H9 (cell line): ENCODE measurements at regions not wholly inside any gene's neighbourhood (a gene's known extent, or its start where the extent isn't known, plus 50 kb on each side); places are given as distances from the start of the nearest gene placed in this dataset.

Source experiments
- DNase-seq: peaks from one replicate; pipeline ENCODE4 v3.0.0-alpha.2; 2017
- H2AFZ ChIP-seq: one replicate; pipeline ENCODE4 v1.6.1; 2013; ENCODE audit warnings: mild to moderate bottlenecking, low read length, control low read depth, moderate library complexity
- H2AK5ac ChIP-seq: 2 replicates; pipeline ENCODE4 v1.6.1; 2013; ENCODE audit warnings: low read length, control low read depth, mixed read lengths; ENCODE audit not compliant: insufficient read length
- H2BK120ac ChIP-seq: one replicate; pipeline ENCODE4 v1.6.1; 2013; ENCODE audit warnings: low read depth, mild to moderate bottlenecking, low read length, control low read depth, inconsistent platforms; ENCODE audit not compliant: poor library complexity, severe bottlenecking
- H2BK12ac ChIP-seq: 2 replicates; pipeline ENCODE4 v1.6.1; 2013; ENCODE audit warnings: low read length, control low read depth, mixed read lengths, low read depth; ENCODE audit not compliant: insufficient read length
- H2BK15ac ChIP-seq: 2 replicates; pipeline ENCODE4 v1.6.1; 2013; ENCODE audit warnings: low read depth, low read length, control low read depth
- H2BK20ac ChIP-seq: one replicate; pipeline ENCODE4 v1.6.1; 2013; ENCODE audit warnings: low read depth, mild to moderate bottlenecking, low read length, control low read depth, inconsistent platforms; ENCODE audit not compliant: poor library complexity, severe bottlenecking
- H2BK5ac ChIP-seq: 2 replicates; pipeline ENCODE4 v1.6.1; 2013; ENCODE audit warnings: low read length, control low read depth, mixed read lengths; ENCODE audit not compliant: insufficient read length
- H3K14ac ChIP-seq: 2 replicates; pipeline ENCODE4 v1.6.1; 2013; ENCODE audit warnings: low read length, control low read depth; ENCODE audit not compliant: insufficient read depth
- H3K18ac ChIP-seq: 2 replicates; pipeline ENCODE4 v1.6.1; 2013; ENCODE audit warnings: low read depth, mild to moderate bottlenecking, mixed read lengths, low read length, control low read depth; ENCODE audit not compliant: insufficient read length
- H3K23ac ChIP-seq: 2 replicates; pipeline ENCODE4 v1.6.1; 2013; ENCODE audit warnings: low read length, control low read depth, mixed read lengths, low read depth; ENCODE audit not compliant: insufficient read length
- H3K23me2 ChIP-seq: 2 replicates; pipeline ENCODE4 v1.6.1; 2013; ENCODE audit warnings: low read depth, mild to moderate bottlenecking, mixed read lengths, low read length, control low read depth; ENCODE audit not compliant: insufficient read length, poor library complexity, severe bottlenecking
- H3K27ac ChIP-seq: 2 replicates; pipeline ENCODE4 v1.5.1; 2013; ENCODE audit warnings: low read length, control low read depth, mixed read lengths, low read depth; ENCODE audit not compliant: insufficient read length
- H3K27me3 ChIP-seq: 2 replicates; pipeline ENCODE4 v1.6.1; 2013; ENCODE audit warnings: low read length, control low read depth, inconsistent platforms; ENCODE audit not compliant: insufficient read depth
- H3K4ac ChIP-seq: 2 replicates; pipeline ENCODE4 v1.6.1; 2013; ENCODE audit warnings: low read depth, mild to moderate bottlenecking, control low read depth, inconsistent platforms, low read length, moderate library complexity
- H3K4me1 ChIP-seq: 2 replicates; pipeline ENCODE4 v1.6.1; 2013; ENCODE audit warnings: low read length, control low read depth, inconsistent platforms; ENCODE audit not compliant: insufficient read depth
- H3K4me2 ChIP-seq: 2 replicates; pipeline ENCODE4 v1.6.1; 2013; ENCODE audit warnings: low read length, control low read depth, mixed read lengths; ENCODE audit not compliant: insufficient read length, insufficient read depth
- H3K56ac ChIP-seq: 2 replicates; pipeline ENCODE4 v1.6.1; 2013; ENCODE audit warnings: low read depth, mild to moderate bottlenecking, mixed read lengths, low read length, control low read depth; ENCODE audit not compliant: insufficient read length
- H3K79me1 ChIP-seq: 2 replicates; pipeline ENCODE4 v1.6.1; 2013; ENCODE audit warnings: low read depth, mild to moderate bottlenecking, moderate library complexity, low read length, control low read depth, inconsistent platforms; ENCODE audit not compliant: insufficient read depth, poor library complexity, severe bottlenecking
- H3K79me2 ChIP-seq: 2 replicates; pipeline ENCODE4 v1.6.1; 2013; ENCODE audit warnings: low read length, control low read depth, inconsistent platforms; ENCODE audit not compliant: insufficient read depth
- H3K9ac ChIP-seq: 2 replicates; pipeline ENCODE4 v1.6.1; 2013; ENCODE audit warnings: low read length, control low read depth, mixed read lengths; ENCODE audit not compliant: insufficient read length; ENCODE audit errors: extremely low read depth
- H3K9me3 ChIP-seq: one replicate; pipeline ENCODE4 v1.6.1; 2013; ENCODE audit warnings: low read depth, low read length, inconsistent platforms; ENCODE audit not compliant: control insufficient read depth
- H3T11ph ChIP-seq: one replicate; pipeline ENCODE4 v1.6.1; 2013; ENCODE audit warnings: mild to moderate bottlenecking, low read length, control low read depth, inconsistent platforms
- H4K20me1 ChIP-seq: one replicate; pipeline ENCODE4 v1.6.1; 2013; ENCODE audit not compliant: control insufficient read depth, insufficient read length, insufficient read depth
- H4K5ac ChIP-seq: 2 replicates; pipeline ENCODE4 v1.6.1; 2013; ENCODE audit warnings: low read depth, mild to moderate bottlenecking, mixed read lengths, low read length, control low read depth; ENCODE audit not compliant: insufficient read length
- H4K8ac ChIP-seq: replicated peaks from 2 replicates; pipeline ENCODE4 v1.6.1; 2013; ENCODE audit warnings: low read length, control low read depth, mixed read lengths, low read depth; ENCODE audit not compliant: insufficient read length
- H4K91ac ChIP-seq: 2 replicates; pipeline ENCODE4 v1.6.1; 2013; ENCODE audit warnings: low read depth, mild to moderate bottlenecking, moderate library complexity, mixed read lengths, low read length, control low read depth; ENCODE audit not compliant: insufficient read length
- H3K27ac Mint-ChIP-seq, 3 experiments: 2 replicates in 2 of 3; 3 replicates in 1 of 3; pipeline ENCODE4 v1.8.0; 2020 to 2021; ENCODE audit warnings: mixed read lengths in 3 of 3, mild to moderate bottlenecking in 1 of 3, moderate library complexity in 1 of 3
- H3K27me3 Mint-ChIP-seq: 2 replicates; pipeline ENCODE4 v1.8.0; 2021; ENCODE audit warnings: low read depth, mild to moderate bottlenecking, moderate library complexity, mixed read lengths
- H3K36me3 Mint-ChIP-seq, 3 experiments: 2 replicates in 2 of 3; 3 replicates in 1 of 3; pipeline ENCODE4 v1.8.0; 2020 to 2021; ENCODE audit warnings: low read depth in 3 of 3, mixed read lengths in 3 of 3; ENCODE audit not compliant: insufficient read depth in 1 of 3
- H3K4me1 Mint-ChIP-seq, 2 experiments: 2 replicates each; pipeline ENCODE4 v1.8.0; 2020; ENCODE audit warnings: mixed read lengths in 2 of 2
- H3K4me3 Mint-ChIP-seq, 2 experiments: 2 replicates in 1 of 2; 3 replicates in 1 of 2; pipeline ENCODE4 v1.8.0; 2020 to 2021; ENCODE audit warnings: mild to moderate bottlenecking in 2 of 2, mixed read lengths in 2 of 2, moderate library complexity in 1 of 2
- H3K9me3 Mint-ChIP-seq, 2 experiments: 2 replicates in 1 of 2; 3 replicates in 1 of 2; pipeline ENCODE4 v1.8.0; 2020; ENCODE audit warnings: mild to moderate bottlenecking in 2 of 2, mixed read lengths in 2 of 2, moderate library complexity in 1 of 2
- WGBS: extraction: QIAGEN DNeasy Blood & Tissue Kit; methylation state at CpG from one replicate; pipeline ENCODE4 v1.1.7; 2013; ENCODE audit warnings: missing lambda C conversion rate, low lambda C conversion rate, mixed read lengths; ENCODE audit not compliant: insufficient read length; ENCODE audit errors: extremely low coverage; 5-methylcytosine and 5-hydroxymethylcytosine counted together
- TF ChIP-seq, protein P1 (sequence below): fragments of 200-600 bp; sonication (generic); conservative IDR thresholded peaks from 3 replicates; pipeline ENCODE4 v1.8.0; 2021; ENCODE audit warnings: antibody characterized with exemption, mild to moderate bottlenecking

DNA sequence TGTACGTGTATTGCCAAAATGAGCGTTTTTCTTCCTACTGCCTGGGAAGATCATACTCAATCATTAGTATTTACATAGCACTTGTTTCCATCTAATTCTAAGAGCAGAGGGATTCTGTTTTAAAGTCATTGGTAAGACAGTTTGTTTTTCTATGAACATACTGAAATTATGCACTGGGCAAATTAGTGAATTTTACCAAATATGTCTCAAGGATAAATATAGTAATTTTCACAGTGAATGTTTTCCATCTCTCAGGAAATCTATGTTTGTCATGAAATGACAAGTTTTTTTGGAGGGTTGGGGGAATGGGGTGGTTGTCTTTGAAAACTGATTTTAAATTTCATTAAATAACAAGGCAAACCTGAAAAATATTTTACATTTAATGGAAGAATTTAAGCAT is 441.3 kb upstream of the ARRDC3 start:
- H3K56ac ChIP-seq = no peak overlapping the region
- no peak overlapping the region for H4K91ac ChIP-seq
- H3K23me2 ChIP-seq = no peaks in the 10 kb centered on the region
- H4K20me1 ChIP-seq = no peaks in the 10 kb centered on the region
- no peaks in the 10 kb centered on the region for H3K36me3 Mint-ChIP-seq
- H3K79me1 ChIP-seq = no peaks in the 10 kb centered on the region
- no peak overlapping the region for H3K9ac ChIP-seq
- TF ChIP-seq, protein P1, sequence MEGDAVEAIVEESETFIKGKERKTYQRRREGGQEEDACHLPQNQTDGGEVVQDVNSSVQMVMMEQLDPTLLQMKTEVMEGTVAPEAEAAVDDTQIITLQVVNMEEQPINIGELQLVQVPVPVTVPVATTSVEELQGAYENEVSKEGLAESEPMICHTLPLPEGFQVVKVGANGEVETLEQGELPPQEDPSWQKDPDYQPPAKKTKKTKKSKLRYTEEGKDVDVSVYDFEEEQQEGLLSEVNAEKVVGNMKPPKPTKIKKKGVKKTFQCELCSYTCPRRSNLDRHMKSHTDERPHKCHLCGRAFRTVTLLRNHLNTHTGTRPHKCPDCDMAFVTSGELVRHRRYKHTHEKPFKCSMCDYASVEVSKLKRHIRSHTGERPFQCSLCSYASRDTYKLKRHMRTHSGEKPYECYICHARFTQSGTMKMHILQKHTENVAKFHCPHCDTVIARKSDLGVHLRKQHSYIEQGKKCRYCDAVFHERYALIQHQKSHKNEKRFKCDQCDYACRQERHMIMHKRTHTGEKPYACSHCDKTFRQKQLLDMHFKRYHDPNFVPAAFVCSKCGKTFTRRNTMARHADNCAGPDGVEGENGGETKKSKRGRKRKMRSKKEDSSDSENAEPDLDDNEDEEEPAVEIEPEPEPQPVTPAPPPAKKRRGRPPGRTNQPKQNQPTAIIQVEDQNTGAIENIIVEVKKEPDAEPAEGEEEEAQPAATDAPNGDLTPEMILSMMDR = no peak
- no peak overlapping the region for H3K18ac ChIP-seq
- H3K27me3 ChIP-seq = no peaks in the 10 kb centered on the region
- H4K5ac ChIP-seq = no peak overlapping the region
- H4K8ac ChIP-seq = no peak overlapping the region
- no peak overlapping the region for H3K4me3 Mint-ChIP-seq
- H3K4me1 ChIP-seq = no peaks in the 10 kb centered on the region; the same call in 1 of the 2 replicates
- H3K4me2 ChIP-seq = no peak overlapping the region
- H3K9me3 Mint-ChIP-seq = no peaks in the 10 kb centered on the region
- no peak overlapping the region for H3K27ac Mint-ChIP-seq
- no CpG with 5 or more reads among the region's 2 CpGs for WGBS
- H2AK5ac ChIP-seq = no peak overlapping the region
- H2BK20ac ChIP-seq = no peak overlapping the region
- H3K14ac ChIP-seq = no peak overlapping the region
- H3T11ph ChIP-seq = no peak overlapping the region
- H2BK15ac ChIP-seq = no peak overlapping the region
- H2BK5ac ChIP-seq = no peak overlapping the region
- H2BK120ac ChIP-seq = no peak overlapping the region
- H2BK12ac ChIP-seq = no peak overlapping the region
- H3K9me3 ChIP-seq = no peaks in the 10 kb centered on the region
- H3K23ac ChIP-seq = no peak overlapping the region
- peaks cover 4 to 5% of the 10 kb centered on the region in 2 experiments; a peak in 3 of 4 replicates for H3K4me1 Mint-ChIP-seq
- H3K27me3 Mint-ChIP-seq = no peaks in the 10 kb centered on the region
- H3K27ac ChIP-seq = no peak overlapping the region
- no peaks in the 10 kb centered on the region for H3K79me2 ChIP-seq
- H2AFZ ChIP-seq = no peak overlapping the region
- DNase-seq = no peak
- no peak overlapping the region for H3K4ac ChIP-seq
